Activated CD8-positive, alpha-beta memory T cell treated with anti-CD3 and anti-CD28 coated beads, Interleukin-2, amount 50 U/mL, for 1 hour (primary cell): ENCODE measurements at regions not wholly inside any gene's neighbourhood (a gene's known extent, or its start where the extent isn't known, plus 50 kb on each side); places are given as distances from the start of the nearest gene placed in this dataset.
"Not testable (repeated sequence)": the region's sequence is repeated elsewhere in the genome, so short reads cannot be mapped to it uniquely, and the experiment has no call there.

ENCODE experiments used
- DNase-seq: peaks from one replicate; pipeline ENCODE4 v3.0.0-alpha.2; 2020; ENCODE audit errors: extremely low read depth

- DNase-seq: no peak
Observed at GRCh38 chr3:31096661-31097395, 202.4 kb upstream of the GADL1 start.

- DNase-seq: no peak
Observed at GRCh38 chr3:31100519-31100918, 206.1 kb upstream of the GADL1 start.

GRCh38 chr3:31101285-31101684 lies 206.8 kb upstream of the GADL1 start:
- DNase-seq: not testable (repeated sequence)

GRCh38 chr3:31102196-31102879 lies 207.9 kb upstream of the GADL1 start:
- no peak for DNase-seq

GRCh38 chr3:31103181-31103580 lies 208.7 kb upstream of the GADL1 start:
- DNase-seq: no peak

- no peak for DNase-seq
Observed at GRCh38 chr3:31103623-31104180, 209.2 kb upstream of the GADL1 start.

- no peak for DNase-seq
Observed at GRCh38 chr3:31105011-31105410, 210.6 kb upstream of the GADL1 start.

GRCh38 chr3:31105438-31106077 lies 211.1 kb upstream of the GADL1 start:
- no peak for DNase-seq

GRCh38 chr3:31106204-31106603 lies 211.7 kb upstream of the GADL1 start:
- no peak for DNase-seq

- DNase-seq: no peak
Observed at GRCh38 chr3:31106912-31107311, 212.5 kb upstream of the GADL1 start.

DNA sequence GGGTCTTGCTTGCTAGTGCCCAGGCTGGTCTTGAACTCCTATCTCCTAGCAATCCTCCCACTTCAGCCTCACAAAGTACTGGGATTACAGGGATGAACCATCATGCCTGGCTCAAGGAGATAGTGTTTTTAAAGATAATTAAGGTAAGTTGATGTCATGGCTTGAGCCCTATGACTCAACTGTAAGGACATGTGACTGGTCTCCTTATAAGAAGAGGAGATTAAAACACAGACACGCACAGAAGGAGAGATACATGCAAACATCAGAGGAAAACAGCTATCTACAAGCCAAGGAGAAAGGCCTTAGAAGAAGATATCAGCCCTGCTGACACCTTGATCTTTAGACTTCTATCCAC lies 220.4 kb upstream of the GADL1 start:
- DNase-seq: no peak

DNA sequence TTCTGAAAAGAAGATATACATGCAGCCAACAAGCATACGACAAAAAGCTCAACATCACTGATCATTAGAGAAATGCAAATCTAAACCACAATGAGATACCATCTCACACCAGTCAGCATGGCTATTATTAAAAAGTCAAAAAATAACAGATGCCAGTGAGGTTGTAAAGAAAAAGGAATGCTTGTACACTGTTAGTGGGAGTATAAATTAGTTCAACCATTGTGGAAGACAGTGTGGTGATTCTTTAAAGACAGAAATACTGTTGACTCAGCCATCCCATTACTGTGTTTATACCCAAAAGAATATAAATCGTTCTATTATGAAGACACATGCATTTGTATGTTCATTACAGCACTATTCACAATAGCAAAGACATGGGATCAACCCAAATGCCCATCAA lies 221.1 kb upstream of the GADL1 start:
- not testable (repeated sequence) for DNase-seq

DNA sequence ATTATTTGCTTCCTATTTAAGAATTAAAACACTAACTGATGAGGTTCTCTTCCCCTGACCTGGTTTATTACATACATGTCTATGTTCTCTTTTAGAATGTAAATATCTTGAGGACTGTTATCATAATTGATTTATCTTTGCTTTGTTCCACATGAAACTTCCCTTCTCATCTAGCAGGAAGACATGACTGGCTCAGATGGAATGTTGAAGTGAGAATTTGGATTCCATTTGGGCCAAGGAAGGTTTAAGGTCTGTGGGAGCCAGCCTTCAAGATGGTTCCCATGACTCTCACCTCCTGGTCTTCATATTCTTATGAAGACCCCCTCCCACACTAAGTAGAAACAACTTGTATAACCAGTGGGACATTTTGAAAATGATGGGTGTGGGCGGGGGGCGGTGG lies 222.2 kb upstream of the GADL1 start:
- no peak for DNase-seq

DNA sequence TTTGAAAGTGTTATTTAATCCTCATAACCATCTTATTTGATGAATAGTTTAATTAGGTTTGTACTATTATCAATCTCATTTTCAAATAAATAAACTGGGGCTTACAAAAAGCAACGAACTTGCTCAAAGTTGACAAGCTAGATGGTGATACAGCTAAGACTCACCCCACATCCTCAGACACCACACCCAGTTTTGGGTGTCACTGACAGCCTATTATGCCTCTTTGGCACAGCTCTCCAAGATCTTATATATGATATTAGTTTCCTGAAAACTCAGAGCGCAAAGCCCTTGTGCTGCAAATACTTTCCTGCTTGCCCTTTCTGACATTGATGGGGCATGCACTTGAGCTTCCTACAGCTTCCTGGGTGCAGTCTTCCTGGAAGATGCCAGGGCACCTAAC lies 223.4 kb upstream of the GADL1 start:
- DNase-seq: no peak

DNA sequence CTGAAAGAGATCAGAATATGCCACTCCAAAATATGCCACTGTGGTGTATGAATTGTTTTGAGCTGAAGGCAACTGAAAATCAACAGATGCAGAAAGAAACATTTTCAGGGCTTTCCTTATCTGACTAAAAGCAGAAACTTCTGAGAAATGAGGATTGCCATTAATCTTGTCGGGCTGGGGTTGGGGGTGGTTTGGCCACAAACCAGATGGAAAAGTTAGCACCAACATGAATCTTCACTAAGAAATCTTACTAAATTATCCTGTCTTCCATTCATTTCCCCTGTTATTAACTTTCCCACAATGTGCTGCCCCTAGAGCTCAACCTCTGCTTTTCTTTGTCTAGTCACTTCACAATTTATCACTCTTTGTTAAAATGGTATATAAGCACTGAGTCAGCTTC lies 229.9 kb upstream of the GADL1 start:
- DNase-seq: no peak

DNA sequence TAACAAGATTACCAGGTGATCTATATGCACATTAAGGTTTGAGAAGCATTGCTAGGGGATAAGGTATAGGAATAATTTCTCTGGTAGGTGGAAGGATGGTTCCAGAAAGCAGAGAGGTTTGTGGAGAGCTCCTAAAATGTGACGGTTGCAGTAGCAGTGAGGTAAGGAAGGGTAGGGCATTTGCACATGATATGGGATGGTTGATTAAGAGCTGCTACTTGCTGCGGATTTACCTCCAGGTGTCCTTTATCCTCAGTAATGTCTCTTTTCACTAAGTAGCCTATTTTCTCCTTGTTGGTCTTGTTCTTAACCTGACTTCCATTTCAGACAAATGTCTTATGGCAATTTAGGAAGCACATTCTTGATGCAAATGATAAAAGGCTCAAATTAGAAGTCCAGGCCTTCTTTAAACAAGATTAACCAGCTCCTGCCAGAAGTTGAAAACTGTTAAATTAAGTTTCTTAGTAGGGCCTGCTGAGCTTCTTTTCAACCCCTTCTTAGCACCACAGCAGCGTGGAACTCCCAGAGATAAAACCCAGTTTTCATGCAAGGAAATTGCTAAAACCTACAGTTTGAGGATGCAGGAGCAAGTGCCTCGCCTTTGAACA lies 231.1 kb upstream of the GADL1 start:
- no peak for DNase-seq

- no peak for DNase-seq
Observed at GRCh38 chr3:31129241-31129640, 234.8 kb upstream of the GADL1 start.

GRCh38 chr3:31132132-31132769 lies 237.8 kb upstream of the GADL1 start:
- DNase-seq: no peak

- no peak for DNase-seq
Observed at GRCh38 chr3:31133541-31133940, 239.1 kb upstream of the GADL1 start.

- no peak for DNase-seq
Observed at GRCh38 chr3:31135546-31135945, 241.1 kb upstream of the GADL1 start.

DNA sequence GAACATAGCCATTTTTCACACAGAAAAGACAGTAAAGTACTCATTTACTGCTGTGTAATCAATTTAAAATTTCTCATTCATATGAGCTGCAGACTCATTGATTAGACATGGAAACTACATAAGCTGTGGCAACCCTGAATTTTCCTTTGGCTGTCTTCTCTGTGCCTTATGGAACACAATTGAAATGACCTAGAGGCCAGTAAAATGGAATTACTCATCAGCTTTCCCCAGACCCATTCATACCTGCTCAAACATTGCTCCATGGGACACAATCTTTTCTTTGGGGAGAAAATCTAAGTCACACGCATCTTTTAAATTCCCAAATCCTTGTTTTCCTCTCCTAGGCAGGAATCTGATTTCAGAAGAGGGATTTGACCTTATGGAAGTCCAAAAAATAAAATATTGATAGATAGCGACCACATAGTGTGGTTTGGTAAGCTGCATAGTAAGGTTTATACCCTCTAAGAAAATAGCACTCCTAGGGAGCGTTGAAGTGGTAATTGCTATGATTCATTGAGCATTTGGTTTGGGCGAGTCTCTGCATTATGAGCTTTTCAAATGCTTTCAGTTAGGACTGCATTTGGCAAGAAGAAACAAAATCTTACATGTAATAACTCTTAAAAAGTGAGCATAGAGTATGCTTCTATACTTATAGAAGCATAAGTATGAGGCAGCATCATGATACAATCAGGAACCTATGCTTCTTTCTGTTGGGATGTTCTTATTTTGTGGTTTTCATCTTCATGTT lies 243.4 kb upstream of the GADL1 start:
- DNase-seq: no peak
